LNCaP clone FGC (cell line): ENCODE measurements at regions not wholly inside any gene's neighbourhood (a gene's known extent, or its start where the extent isn't known, plus 50 kb on each side); places are given as distances from the start of the nearest gene placed in this dataset.

Source experiments
- DNase-seq: peaks from one replicate; pipeline ENCODE4 v3.0.0-alpha.2; 2011; ENCODE audit warnings: low read depth
- H3K4me3 ChIP-seq: 2 replicates; pipeline ENCODE4 v1.5.1; 2011; ENCODE audit warnings: mild to moderate bottlenecking, low read depth, low read length, control low read depth
- CTCF ChIP-seq: IDR thresholded peaks from 2 replicates; pipeline ENCODE4 v1.5.1; 2012; ENCODE audit warnings: mild to moderate bottlenecking; ENCODE audit not compliant: control insufficient read depth, insufficient read depth; ENCODE audit errors: extremely low read depth

DNA sequence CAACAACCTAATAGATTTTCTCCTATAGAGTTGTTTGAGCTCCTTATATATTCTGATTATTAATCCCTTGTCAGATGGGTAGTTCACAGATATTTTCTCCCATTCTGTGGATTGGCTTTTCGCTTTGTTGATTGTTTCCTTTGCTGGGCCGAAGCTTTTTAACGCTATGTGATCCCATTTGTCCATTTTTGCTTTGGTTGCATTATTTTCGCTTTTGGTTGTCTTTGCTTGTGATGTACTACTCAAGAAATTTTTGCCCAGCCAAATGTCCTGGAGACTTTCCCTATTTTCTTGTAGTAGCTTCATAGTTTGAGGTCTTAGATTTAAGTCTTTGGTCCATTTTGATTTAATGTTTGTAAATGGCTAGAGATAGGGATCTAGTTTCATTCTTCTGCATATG lies 258.4 kb upstream of the FAR2 start:
- no peak for TF ChIP-seq CTCF
- DNase-seq, result no peak
- no peak overlapping the region for H3K4me3 ChIP-seq

- no peak overlapping the region for H3K4me3 ChIP-seq
- no peak for TF ChIP-seq CTCF
- DNase-seq, result no peak
Measured at GRCh38 chr12:28891126-28891525, 258.0 kb upstream of the FAR2 start.

- no peak for TF ChIP-seq CTCF
- DNase-seq, result no peak
- H3K4me3 ChIP-seq, result no peak overlapping the region
Measured at GRCh38 chr12:28893365-28893764, 255.7 kb upstream of the FAR2 start.

- TF ChIP-seq CTCF, result no peak
- no peak for DNase-seq
- H3K4me3 ChIP-seq, result no peak overlapping the region
Measured at GRCh38 chr12:28893856-28894255, 255.2 kb upstream of the FAR2 start.

DNA sequence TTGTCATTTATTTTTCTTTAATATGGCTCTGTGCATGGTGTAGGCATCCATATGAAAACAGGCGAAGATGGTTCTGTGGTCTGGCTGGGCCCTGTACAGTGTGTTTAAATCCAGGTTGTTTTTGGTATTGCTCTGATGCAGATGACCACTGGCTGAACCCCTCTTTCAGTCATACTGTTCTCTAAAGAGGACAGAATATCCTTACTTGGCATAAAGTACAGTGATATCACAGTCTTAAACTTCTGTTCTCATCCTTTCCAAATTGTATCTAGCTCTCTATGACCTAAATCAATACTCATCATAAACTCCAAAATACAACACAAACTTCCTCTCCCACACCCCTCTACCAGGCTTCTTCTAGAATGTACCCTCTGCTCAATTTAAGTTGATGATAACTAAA lies 252.7 kb upstream of the FAR2 start:
- no peak overlapping the region for H3K4me3 ChIP-seq
- DNase-seq, result no peak
- no peak for TF ChIP-seq CTCF

DNA sequence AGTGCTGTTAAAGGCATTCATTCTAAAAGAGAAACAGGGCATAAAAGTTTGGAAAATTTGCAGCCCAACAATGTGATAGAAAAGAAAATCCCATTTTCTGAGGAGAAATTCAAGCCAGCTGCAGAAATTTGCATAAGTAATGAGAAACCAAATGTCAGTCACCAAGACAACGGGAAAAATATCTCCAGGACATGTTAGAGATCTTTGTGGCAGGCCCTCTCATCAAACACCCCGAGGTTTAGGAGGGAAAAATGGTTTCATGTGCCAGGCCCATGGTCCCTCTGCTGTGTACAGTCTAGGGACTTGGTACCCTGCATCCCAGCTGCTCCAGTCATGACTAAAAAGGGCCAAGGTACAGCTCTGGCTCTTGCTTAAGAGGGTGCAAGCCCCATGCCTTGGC lies 251.0 kb upstream of the FAR2 start:
- no peak for DNase-seq
- TF ChIP-seq CTCF, result no peak
- no peak overlapping the region for H3K4me3 ChIP-seq

DNA sequence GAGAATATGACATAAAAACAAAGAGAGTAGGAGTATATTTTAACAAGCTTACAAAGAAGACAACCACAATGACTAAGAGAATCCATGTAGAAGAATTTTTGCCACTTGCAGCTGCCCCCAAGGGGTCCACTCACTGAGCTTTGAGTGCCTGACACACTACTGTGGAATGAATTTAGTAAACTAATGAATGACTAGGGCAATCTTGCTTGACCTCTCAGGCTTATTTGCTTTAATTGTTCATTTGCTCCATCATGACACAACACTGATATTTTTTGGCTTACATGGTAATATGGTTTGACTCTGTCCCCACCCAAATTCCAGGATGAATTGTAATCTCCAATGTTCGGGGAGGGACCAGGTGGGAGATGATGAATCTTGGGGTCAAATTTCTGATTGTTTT lies 249.1 kb upstream of the FAR2 start:
- DNase-seq, result no peak
- no peak overlapping the region for H3K4me3 ChIP-seq
- TF ChIP-seq CTCF, result no peak
